Activated CD4-positive, alpha-beta T cell treated with anti-CD3 and anti-CD28 coated beads, Interleukin-2, Interleukin-6, amounts not matched to agents 100 ng/mL and 50 ng/mL, durations not matched to agents 16 hours and 8 hours (primary cell): ENCODE measurements at regions not wholly inside any gene's neighbourhood (a gene's known extent, or its start where the extent isn't known, plus 50 kb on each side); places are given as distances from the start of the nearest gene placed in this dataset.
"Not testable (repeated sequence)": the region's sequence is repeated elsewhere in the genome, so short reads cannot be mapped to it uniquely, and the experiment has no call there.

Experiments
- DNase-seq: peaks from one replicate; pipeline ENCODE4 v3.0.0-alpha.2; 2020

DNA sequence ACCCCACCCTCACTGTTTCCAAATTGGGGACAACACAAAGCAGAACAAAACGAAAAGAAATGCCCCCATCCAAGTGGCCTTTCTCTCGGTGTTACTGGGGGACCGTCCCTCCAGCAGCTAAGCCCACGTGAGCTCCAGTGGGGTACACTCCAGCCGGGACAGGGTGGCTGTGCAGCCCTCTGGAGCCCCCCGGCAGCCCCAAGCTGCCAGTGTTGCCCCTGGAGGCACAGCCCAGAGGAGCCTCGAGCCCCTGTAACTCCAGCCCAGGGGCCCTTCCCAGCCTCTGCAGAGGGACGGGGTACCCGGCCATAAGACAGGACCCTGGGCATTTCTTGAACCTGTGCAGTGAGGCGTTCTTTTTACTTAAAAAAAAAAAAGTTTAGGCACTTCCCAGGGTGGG lies 124.5 kb upstream of the KCTD7 start:
- no peak for DNase-seq

DNA sequence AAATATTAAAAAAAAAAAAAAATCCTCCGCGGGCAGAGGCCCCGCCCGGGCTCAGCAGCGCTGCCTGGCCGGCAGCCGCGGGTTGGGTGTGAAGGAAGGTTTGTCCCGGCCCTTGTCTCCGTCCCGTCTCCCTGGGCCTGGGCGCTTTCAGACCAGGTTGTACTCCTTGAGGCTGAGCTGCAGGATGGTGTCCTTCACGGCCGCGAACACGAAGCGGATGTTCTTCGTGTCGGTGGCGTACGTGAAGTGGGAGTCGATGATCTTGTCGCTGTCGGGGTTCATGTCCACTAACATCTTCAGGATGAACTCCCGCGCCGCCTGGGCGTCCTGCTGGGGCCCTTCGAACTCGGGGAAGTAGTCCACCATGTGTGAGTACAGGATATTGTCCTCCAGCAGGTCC lies 123.7 kb upstream of the KCTD7 start:
- no peak for DNase-seq

DNA sequence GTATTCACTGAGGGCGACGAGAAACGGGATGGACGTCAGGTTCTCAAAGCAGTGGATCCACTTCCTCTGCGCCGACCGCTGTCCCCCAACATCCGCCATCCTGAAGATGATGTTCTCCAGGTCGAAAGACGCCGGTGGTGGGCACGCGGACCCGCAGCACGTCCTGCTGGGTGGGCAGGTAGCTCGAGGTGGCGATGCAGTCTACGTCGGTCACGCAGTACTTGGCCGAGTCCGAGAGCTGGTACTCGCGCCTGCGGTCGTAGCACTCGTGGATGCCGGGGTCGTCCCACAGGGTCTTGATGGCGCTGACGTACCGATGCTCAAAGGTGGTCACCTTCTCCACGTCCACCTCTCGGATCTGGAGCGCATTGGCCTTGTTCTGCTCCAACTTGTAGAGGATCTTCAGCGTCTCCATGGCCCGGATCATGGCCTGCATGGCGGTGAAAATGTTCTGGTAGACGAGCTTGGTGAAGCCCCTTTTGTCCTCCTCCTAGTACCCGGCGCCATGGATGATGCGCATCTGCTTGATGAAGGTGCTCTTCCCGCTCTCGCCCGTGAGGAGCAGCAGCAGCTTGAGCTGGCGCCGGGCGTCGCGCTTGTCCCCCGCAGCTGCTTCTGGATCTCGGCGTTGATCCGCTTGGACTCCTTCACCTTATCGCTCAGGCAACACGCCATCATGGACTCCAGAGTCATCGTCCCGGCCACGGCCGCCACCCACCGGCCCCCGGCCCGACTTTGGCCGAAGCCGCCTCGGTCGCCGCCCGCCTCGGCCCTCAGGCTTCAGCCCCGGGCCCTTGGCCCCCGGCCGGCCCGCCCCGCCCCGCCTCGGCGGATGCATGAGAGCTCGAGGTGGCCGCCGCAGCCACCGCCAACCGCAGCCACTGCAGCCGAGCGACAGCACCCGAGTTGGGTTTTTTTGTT lies 122.9 kb upstream of the KCTD7 start:
- peak; percentile 41 for DNase-seq

DNA sequence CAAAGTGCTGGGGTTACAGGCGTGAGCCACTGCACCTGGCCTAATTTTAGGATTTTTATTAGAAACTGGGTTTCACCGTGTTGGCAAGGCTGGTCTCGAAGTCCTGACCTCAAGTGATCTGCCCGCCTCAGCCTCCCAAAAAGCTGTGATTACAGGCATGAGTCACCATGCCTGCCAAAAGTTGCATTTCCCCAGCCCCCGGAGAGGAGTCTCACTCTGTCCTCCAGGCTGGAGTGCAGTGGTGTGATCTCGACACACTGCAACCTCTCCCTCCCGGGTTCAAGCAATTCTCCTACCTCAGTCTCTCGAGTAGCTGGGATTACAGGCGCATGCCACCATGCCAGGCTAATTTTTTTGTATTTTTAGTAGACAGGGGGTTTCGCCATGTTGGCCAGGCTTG lies 122.0 kb upstream of the KCTD7 start:
- DNase-seq = not testable (repeated sequence)

DNA sequence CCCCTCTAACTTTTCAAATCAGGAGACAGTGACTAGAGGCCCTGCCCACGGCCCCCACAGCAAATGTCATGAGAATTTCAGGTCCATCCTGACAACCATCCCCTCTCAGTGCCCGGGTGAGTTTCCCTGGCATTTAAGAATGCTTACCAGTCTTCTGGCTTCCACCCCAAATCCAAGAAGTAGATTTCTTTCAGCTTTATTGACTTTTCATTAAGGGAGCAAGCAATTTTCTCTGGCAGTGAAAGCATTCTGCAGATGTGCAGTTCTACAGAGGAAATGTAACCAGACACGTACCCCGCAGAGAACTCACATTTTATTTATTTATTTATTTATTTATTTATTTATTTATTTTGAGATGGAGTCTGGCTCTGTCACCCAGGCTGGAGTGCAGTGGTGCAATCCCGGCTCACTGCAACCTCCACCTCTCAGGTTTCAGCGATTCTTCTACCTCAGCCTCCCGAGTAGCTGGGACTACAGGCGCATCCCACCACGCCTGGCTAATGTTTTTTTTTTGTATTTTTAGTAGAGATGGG lies 120.9 kb upstream of the KCTD7 start:
- no peak for DNase-seq

DNA sequence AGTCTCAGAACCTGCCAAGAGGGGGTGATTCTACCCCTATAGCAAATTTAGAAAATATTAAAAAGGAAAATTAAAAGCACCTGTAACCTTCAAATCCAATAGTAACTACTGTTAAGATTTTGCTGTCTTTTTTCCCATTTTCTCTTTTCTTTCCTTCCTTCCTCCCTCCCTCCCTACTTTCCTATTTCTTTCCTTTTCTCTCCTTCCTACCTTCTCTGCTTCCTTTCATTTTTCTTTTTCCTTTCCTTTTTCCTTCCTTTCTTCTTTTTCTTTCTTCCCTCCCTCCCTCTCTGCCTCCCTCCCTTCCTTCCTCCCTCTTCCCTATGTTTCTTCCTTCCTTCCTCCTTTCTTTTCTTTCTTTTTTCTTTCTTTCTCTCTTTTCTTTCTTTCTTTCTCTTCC lies 120.2 kb upstream of the KCTD7 start:
- DNase-seq = no peak

DNA sequence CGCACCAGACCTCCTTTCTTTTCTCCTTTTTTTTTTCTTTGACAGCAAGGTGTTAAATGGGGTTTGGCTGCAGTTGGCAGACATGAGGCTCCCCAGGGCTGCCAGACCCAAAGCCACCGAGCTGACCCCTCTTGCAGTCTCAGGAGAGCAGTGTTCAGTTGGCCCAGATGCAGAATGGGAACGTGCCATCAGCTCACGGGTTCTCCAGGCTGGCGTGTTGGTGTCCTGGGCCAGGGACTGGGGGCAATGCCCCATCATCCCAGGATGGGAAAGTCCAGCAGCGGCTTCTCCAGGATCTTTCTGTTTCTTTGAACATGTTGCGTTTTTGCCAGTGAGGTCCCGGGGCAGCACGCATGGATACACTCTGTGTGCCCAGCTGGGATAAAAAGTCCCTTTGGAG lies 114.6 kb upstream of the KCTD7 start:
- no peak for DNase-seq

DNA sequence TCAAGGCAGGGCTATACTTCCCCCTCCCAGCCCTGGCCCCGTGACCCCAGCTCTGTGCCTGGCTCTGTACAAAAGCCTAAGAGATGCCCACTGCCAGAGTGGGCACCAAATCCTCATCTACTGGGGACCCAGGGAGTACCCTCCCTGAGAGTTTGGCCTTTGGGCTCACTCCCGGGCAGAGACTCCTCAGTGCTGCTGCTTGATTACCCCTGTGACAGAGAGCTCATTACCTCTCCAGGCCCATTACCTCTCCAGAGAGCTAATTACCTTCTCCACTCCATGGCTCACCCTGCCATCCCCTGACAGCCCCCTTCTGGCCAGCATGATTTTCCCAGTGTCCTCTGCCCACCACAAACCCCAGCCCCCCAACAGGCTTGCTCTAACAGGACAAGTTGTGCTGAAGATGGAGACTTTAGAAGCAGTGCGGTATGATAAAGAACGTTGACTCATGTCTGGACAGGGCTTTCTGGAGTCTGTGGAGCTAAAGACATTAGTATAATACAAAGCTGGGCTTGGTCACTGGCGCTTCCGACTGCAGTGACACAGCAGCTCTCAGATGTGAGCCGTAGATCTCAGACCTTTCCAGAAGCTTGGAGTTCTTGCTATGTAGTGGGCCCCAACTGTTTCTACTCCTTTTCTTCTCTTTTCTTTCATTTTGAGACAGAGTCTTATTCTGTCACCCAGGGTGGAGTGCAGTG lies 111.3 kb upstream of the KCTD7 start:
- no peak for DNase-seq

DNA sequence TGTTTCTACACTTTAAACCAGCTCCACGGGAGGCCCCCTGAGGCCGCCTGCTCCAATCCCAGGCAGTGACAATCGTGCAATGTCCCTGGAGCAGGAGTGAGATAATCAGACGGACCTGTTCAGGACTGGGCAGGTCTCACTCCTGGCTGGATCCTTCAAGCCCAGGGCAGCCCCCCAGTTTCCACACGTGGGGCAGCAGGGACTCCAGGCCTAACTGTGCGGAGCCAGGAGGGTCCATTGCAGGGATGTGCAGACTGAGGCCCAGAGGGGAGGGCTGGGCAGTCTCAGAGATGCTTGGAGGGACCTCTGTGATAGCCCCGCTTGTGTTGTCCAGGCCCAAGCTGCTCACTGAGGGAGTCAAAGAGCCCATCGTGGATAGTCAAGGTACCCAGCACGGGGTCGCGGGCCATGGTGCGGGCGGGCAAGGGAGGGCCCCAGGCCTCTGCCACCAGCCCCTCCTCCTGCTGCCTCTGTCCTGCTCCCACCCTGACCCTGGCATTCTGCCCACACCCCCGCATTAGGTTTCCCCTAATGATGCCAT lies 110.5 kb upstream of the KCTD7 start:
- DNase-seq = no peak

DNA sequence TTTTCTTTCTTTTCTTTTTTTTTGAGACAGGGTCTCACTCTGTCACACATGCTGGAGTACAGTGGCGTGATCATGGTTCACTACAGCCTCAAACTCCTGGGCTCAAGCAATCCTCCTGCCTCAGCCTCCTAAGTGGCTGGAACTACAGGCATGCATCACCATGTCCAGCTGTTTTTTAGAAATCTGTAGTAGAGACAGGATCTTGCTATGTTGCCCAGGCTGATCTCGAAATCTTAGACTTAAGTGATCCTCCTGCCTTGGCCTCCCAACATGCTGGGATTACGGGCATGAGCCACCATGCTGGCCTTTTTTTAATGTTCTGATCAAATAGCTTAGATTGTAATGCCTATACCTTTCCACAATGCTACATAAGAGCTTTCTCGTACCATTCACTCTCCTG lies 107.0 kb upstream of the KCTD7 start:
- no peak for DNase-seq

DNA sequence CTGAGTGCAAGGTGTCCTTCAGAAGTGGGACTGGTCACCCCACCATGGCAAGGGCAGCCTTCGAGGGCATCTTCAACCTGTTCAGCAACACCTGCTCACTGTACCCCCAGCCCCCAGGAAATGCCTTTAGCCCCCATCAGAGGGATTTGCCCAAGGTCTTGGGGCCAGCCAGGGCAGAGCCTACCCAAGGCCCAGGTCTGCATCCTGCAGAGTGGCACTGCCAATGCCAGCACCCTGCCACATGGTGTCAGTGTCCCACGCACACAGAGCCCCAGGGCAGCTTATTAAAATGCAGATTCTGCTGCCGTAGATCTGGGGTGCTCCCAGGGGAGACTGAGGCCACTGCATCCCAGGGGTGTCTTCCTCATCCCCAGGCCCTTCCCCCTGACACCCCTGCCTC lies 106.2 kb upstream of the KCTD7 start:
- DNase-seq = peak; percentile 37

DNA sequence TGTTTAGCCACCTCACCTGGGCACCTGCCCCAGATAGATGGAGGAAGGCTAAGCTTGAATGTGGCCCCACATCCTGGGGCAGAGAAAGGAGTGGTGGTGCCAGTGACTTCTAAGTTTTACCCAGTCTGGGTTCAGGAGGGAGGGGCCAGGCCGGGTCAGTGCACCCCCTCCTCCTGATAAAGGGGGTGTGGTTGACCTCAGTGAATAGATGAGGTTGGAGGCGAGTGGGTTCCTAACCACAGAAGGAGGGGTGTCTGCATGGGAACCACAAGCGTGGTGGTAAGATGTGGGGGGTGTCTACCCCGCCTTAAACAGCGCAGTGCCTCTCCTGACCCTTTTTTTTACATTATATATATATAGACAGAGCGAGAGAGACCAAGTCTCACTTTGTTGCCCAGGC lies 105.3 kb upstream of the KCTD7 start:
- DNase-seq = no peak

DNA sequence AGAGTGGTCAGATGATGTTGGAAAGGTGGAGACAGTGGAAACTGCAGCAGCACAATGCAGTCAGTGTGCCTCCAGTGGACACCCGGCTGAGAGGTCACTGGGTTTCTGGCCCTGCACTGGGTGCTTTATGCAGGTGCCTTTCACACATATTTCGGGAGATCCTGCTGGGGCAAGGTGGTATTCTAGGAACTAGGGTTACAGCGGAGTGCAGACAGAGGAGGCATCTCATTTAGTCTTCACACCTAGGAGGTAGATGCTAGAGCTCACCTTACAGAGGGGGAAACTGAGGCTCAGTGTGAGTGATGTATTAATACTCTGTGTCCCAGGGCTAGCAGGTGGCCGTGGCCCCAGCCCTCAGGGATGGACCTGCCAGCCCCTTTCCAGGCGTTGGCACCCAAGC lies 103.9 kb upstream of the KCTD7 start:
- no peak for DNase-seq

DNA sequence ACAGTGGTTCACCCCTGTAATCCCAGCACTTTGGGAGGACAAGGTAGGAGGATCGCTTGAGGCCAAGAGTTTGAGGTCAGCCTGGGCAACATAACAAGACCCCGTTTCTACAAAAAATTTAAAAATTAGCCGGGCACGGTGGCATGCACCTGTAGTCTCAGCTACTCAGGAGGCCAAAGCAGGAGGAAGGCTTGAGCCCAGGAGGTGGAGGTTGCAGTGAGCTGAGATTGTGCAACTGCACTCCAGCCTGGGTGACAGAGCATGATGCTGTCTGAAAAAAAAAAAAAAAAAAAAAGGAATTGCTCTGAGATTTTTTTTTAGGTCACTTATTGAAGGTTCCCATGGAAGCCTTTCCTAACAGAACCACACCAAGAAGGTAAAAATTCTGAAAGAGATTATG lies 101.9 kb upstream of the KCTD7 start:
- DNase-seq = not testable (repeated sequence)

DNA sequence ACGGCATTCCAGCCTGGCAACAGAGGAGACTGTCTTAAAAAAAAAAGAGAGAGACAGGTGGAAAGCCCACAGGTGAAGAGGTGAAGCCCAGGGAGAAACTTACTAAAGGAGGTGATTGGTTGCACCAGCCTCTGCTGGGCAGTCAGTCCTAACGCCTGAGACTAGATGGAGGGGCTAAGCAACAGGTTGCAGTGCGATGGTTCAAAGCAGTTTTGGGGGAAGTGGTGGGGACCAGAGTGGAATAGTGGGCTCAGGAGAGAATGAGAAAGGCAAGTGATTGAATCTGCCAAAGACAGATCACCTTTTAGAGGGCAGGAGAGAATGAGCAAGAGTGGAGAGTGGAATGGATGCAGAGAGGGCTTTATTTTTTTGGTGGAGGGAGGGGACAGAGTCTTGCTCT lies 100.0 kb upstream of the KCTD7 start:
- no peak for DNase-seq

DNA sequence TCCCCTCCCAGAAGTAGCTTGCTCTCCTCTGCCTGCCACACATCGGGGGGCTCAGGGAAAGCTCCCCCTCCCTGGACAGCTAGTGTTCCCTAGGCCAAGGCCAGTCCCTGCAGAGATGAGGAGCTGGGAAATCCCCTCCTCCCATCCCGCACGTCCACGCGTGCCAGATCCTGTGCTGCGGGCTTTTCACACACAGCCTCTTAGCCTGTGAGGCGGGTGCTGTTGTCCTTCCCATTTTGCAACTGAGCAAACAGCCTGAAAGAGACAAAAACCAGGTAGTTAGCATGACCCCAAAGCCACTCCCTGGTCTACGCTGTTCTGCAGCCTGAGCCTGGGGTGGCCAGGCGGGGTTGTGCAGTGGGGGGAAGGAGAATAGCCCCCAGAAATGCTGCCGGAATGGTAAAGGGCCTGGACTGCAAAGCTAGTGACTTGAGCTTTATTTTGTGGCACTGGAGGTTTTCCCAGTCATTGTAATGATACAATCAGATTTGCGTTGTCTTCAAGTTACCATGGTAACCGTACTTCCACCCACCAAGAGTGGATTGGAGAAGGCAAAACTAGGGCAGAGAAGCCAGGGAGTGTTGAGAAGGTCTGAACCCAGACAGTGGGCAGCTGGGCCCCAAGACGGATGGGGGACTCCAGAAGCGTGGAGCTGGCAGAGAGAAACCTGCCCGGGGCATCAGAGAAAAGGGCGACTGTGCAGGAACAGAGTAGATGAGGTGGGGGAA lies 98.6 kb upstream of the KCTD7 start:
- no peak for DNase-seq

DNA sequence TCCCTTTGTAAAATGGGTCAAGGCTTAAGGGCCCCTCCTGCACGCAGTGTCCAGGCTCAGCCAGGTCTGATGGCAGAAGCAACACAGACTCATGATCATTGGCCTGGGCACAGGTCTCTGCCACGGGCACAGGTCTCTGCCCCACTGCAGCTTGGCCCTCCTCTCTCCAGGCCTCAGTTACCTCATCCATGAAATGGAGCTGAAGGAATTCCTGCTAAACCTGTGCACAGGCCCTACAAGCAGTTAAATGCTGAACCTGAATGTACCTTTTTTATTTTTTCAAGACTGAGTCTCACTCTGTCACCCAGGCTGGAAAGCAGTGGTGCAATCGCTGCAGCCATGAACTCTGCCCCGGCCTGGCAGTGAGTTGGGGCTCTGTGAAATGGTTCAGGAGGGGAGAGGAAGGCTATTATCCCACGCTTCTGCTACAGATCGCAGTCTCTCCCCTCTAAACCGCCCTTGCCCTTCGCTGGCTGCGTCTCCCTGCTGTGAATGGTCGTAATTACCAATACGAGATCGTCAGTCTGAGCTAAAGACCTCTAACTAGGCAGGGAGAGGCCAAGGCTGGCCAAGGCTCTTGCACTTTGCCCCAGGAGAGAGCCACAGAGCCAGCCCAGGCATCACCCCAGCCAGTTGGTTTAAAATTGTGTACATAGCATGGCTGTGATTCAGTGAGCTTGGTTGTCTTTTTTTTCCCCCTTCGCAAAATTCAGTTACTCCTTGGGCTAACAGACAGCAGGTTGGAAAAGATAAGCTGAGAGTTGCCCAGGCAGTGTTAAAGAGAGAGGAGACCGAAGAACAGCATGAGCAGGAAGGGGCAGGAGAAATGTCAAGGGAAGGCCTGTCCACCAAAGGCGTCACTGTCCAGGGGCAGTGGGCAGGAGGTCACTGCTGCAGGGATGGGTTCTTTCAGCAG lies 93.0 kb upstream of the KCTD7 start:
- DNase-seq = no peak

DNA sequence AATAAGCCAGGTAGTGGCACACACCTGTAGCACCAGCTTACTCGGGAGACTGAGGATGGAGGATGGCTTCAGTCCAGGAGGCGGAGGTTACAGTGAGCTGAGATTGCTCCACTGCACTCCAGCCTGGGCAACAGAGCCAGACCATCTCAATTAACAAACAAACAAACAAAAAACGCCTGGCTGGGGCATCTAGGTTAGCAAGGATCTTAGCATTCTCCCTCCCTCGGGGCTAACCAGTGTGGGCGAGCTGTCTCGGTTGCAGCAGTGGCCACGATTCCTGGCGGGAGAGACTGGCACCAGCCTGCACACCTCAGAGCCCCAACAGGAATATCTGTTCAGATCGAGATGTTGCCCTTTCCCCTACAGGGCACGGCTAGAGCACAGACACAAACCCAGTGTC lies 91.3 kb upstream of the KCTD7 start:
- DNase-seq = no peak

DNA sequence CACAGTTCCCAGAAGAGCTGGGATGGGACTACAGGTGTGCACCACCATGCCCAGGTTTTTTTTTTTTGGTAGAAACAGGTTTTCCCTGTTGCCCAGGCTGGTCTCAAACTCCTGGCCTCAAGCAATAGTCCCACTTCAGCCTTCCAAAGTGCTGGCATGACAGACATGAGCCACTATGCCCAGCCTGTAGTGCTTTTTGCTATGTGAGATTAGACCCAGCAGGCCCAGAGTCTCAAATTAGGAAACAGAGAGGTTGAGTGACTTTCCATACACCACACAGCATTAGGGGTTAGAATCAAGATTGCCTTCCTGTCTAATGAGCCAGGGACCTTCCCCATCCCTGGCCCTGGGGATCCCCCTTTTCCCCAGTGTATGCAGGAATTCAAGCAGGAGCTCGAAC lies 90.8 kb upstream of the KCTD7 start:
- DNase-seq = no peak

DNA sequence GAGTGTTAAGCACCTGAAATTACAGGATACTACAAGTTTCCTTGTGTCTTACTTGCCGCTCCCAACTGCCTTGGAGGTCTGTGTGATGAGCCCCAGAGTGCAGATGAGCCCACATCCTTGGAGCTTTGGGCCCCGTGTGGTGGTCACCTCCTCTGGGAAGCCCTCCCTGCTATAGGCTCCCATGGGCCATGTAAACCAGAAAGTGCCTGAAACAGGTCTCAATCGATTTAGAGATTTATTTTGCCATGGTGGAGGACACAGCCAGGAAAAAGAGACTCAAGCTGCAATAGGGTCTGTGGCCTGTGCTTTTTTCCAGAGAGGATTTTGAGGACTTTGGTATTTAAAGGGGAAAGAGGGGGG lies 89.4 kb upstream of the KCTD7 start:
- DNase-seq = no peak

DNA sequence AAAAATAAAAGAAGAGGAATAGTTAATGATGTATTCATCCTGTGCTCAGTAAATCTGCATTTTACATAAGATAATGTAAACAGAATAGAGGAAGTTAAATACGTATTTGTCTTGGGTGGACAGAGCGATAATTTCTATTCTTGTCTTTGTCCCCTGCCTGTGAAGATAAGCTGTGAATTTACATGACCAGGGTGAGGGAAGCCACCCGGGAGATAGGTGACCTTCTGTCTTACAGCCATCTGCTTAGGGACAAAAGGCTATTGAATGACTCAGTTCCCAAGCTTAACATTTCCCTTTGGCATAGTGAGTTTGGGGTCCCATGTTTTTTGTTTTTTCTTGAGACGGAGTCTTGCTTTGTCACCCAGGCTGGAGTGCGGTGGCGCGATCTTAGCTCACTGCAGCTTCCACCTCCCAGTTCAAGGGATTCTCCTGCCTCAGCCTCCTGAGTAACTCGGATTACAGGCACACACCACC lies 88.7 kb upstream of the KCTD7 start:
- DNase-seq = no peak

DNA sequence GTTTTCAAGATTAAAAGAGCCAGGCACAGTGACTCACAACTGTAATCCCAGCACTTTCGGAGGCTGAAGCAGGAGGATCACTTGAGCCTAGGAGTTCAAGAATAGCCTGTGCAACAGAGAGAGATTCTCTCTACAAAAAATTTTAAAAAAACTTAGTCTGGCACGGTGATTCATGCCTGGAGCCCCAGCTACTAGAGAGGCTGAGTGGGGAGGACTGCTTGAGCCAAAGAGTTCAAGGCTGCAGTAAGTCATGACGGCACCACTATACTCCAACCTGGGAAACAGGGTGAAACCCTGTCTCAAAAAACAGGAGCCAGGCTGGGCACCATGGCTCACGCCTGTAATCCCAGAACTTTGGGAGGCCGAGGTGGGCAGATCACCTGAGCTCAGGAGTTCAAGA lies 86.6 kb upstream of the KCTD7 start:
- DNase-seq = no peak
